Inflammatory macrophage treated with lipopolysaccharide for 1 hour (primary cell): ENCODE measurements at regions not wholly inside any gene's neighbourhood (a gene's known extent, or its start where the extent isn't known, plus 50 kb on each side); places are given as distances from the start of the nearest gene placed in this dataset.
"Not testable (repeated sequence)": the region's sequence is repeated elsewhere in the genome, so short reads cannot be mapped to it uniquely, and the experiment has no call there.

Source experiments
- DNase-seq, 2 donors: peaks; one replicate each; pipeline ENCODE4 v3.0.0-alpha.2; 2020 to 2022

DNA sequence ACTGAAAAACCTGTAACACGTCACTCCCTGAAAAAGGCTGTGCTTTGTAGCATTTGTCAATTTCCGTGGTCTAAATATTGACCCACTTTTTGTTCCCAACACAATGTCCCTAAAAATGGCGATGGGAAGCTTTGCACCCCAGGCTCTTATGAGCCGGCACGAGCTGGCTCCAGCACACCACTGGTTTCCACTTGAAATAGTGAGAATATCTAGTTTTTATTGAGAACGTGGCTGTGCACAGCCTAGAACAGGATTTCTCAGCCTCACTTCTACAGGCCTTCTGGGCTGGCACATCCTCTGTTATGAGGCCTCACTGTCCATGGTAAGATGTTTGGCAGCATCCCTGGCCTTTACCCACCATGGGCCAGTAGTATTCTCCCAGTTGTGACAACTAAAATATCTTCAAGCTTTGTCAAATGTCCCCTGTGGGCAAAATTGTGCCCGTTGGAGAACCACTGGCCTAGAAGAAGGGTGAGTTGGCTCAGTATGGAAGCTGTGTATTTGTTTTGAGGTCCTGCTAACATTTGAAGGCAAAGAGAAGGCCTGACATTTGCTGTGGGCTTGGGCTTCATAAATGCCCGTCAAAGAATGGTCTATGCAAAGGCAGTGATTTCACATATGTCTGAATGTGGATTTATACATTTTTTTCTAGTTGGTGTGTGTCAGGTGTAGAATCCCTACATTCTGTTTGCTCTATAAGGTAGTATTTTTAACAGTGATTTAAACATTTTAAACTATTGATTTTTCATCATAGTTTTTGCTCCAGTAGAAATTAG is 774.4 kb upstream of the TPTE start:
- not testable (repeated sequence) for DNase-seq

DNA sequence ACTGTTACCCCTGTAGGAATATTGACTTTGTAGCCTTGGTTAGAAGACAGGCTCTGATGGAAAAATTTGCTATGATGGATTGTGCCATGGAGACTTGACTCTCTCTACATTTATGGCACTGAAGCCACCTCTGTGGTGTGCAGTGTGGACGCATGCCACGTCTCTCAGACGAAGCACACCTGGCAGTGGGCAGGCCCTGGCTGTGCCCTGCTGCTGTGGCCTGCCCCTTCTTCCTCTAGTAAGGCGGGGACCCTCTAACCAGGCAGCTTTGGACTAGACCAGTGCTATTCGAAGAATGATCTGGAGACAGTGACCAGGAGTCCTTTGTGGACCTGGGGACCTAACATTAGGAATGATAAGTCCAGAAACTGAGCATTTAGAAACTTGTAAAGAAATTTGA is 773.5 kb upstream of the TPTE start:
- not testable (repeated sequence) for DNase-seq

DNA sequence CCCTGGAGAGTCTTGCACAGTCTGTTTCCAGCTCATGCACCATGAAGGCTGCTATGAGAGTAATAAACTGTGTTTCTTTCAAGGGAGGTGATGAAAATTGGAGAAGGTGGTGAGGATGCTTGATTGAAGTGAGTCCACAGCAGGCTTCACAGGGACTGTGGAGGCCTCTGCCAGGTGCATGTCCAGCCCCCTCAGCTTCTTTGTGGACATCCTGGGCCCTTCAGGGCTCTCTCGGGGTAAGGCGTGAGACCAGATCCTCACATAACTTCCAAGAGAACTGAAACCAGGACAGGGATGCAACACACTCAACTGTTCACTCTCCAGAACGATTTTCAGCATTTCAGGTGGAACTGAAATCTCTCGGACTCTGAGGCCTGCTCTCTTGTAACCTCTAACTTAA is 772.9 kb upstream of the TPTE start:
- not testable (repeated sequence) for DNase-seq

DNA sequence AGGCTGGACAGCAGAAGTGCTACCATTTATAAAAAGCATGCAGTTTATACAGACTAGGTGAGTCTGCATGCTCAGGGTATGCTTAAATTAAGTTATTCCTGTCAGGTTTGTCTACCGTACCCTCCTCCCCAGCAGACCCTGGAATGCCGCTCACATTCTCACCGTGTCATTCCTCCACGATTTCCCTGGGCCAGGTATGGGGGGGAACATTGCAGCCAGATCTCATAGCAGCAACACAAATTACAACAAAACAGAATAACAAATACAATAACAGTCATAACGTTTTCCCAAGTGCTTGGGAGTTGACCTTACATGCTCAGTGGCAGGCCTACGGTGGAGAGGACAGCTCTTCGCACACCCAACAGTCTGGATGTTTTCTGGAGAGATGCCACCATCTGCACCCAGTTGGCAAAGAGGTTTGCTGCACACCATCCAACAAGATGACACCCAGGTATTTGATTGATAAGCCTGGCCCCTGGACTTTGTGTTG is 771.6 kb upstream of the TPTE start:
- not testable (repeated sequence) for DNase-seq

DNA sequence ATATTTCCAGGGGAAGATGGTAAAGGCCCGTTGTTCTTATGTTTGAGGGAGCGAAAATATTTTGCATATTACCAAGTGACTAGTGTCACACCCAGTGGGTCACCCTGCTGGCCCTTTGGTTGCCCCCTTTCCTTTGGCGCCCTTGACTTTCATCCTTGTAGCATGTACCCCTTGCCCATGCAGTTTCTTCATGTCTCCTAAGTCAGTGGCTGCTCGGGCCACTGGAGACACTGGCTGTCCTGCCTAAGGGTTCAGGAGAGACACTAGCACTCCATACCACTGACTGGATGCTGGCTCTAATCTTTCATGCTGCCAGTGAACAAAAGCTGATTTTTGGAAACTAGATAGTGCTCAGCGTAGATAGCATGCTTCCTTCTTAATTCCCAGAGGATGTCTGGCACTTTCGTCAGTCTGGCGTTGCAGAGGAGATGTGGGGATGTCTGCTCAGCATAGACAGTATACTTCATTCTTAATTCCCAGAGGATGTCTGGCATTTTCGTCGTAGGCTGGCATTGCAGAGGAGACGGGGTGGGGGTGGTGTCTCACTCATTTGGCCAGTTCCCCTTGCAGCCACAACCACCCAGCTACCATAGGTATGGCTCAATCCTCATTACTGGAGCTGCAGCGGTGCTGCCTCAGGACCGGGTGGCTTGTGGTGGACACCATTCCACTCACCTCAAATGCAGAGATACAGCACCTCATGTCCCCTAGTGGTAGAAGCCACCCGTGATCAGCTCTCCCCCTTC is 770.9 kb upstream of the TPTE start:
- DNase-seq = no peak

DNA sequence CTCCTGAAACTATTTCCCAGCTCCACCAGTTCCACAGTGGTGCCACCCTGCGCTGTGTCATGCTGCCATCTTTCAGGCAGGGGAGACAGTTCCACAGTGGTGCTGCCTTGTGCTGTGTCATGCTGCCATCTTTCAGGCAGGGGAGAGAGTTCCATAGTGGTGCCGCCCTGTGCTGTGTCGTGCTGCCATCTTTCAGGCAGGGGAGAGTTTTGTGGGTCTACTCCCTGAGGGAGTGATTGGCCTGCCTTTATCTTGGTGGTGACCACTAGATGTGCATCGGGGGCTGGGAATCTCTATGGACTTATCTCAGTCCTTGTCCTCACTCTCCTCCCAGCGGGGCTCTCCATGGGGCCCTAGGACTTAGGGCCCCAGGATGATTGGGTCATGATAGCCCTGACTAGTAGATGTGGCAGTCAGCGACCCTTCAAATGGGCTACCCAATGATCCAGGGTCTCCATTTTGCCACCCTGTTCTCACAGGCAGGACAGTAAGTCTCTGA is 770.2 kb upstream of the TPTE start:
- not testable (repeated sequence) for DNase-seq

DNA sequence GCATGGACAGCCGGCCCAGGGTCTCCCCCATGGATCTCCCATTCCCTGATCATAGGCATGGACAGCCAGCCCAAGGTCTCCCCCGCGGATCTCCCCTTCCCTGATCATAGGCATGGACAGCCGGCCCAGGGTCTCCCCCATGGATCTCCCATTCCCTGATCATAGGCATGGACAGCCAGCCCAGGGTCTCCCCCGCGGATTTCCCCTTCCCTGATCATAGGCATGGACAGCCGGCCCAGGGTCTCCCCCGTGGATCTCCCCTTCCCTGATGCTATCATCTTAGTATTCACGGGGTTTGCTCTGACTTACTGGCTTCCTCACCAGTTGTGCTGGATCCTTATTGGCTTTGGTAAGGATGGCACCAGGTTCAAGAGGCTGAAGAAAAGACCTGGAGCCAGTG is 769.4 kb upstream of the TPTE start:
- DNase-seq = not testable (repeated sequence)

DNA sequence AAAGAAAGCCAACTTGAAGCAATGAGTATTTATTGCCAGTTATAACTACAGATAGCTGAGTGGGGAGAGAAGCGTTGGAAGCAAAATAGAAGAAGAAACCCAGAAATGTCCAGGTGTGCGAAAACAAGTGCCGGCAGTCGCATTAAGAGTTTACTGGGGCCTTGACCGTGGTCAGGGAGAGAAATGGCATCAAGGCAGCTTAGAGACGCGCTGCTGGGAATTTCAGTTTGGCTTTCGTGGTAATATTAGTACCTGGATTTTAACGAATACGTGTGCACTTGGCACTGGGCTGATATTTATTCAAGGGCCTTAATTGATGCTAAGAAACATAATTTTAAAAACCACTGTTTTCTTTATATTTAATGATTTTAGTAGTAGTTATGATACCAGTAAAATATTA is 767.9 kb upstream of the TPTE start:
- not testable (repeated sequence) for DNase-seq

DNA sequence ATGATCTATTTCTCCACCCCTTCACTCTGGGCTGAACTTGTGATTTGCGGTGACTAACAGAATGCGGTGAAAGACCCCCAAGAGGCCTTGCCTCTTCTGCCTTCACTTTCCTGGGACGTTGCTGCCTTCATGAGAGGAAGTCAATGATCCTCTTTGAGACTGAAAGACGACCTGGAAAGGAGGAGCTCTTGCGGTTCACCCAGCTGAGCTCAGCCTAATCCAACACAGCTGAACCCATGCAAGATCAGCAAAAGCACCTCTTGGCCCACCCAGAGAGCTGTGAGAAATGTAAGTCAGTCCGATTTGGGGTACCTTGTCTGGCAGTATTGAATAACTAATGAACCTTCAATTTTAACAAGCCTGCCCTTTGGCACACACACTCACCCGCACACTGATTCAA is 767.4 kb upstream of the TPTE start:
- DNase-seq = no peak

DNA sequence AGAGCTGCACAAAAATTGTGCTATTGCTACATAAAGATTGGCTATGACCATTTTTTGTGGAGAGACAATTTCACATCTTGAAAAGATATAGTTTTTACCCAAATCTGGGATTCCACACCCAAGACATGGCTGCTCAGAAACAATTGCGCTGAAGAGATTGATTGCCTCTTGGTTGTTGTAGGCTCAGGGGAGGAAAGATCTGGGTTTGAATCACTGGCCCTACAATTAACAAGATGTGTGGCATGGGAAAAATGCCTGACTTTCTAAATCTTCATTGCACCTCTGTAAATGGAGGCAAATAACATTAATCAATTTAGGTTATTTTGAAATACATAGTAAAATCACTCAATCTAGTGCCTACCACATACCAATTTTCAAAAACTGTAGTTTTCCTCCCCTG is 766.9 kb upstream of the TPTE start:
- DNase-seq = not testable (repeated sequence)

DNA sequence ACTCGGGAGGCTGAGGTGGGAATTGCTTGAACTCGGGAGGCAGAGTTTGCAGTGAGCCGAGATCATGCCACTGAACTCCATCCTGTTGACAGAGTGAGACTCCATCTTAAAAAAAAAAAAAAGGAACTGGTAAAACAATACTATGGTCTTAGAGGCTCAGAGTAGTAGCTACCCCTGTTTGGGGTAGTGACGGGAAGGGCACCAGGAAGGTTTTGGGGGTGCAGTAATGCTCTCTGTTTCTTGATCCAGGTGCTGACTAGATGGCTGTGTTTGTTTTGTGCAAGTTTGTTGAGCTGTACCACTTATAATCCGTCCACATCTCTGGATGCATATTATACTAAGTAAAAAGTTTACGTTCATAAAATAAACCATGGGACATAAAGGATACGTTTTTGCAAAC is 765.8 kb upstream of the TPTE start:
- DNase-seq = no peak

DNA sequence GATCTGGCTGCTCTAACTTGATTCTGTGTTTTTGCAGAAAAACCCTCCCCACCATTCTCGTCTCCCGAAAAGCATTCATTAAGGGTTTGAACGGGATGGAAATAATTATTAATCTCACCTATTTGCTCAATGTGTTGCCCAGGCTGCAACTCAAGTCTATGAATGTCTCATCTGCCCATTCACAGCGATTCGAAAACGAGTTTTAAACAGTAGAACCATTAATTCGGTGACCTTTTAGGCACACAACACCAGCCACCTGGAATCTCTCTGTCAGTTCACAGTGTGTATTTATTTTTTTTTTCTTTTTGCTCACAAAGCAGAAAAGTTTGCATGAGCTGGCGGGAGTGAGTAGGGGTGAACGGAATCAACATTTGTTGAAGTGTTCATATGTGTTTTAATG is 764.7 kb upstream of the TPTE start:
- no peak for DNase-seq

DNA sequence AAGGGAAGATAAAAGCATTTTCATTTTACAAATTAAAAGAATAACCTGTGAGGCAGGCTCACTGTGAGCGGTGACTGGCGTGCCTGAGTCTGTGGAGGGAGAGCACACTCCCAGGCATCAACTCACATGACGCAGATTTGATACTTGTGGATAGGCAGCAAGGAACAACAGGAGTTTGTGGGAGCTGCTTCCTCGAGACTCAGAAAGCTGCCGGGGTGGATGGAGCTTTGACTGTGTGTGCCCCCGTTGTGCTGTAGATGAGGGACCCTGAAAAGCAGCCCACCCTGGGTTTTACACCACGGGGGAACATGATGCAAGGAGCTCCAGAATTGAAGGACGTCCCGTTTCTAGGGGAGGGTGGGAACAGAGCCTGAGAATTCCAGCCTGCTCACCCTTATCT is 764.3 kb upstream of the TPTE start:
- not testable (repeated sequence) for DNase-seq

DNA sequence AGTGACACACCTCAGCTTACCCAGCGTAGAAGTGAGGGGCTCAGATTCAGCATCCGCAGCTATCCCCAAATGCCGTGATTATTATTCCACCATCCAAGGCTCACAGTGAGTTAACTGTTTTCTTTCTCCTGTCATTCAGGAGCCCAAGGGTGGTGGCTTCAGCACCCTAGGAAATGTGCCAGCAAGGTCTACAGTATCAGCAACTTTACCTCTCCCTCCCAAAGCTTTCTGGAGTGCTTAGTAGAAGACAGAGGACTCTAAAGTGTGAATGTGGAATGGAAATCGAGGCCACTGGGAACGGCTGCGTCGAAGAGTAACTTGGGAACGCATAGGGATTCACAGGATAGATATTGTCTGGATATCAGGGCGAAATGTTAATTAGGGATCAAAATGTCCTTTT is 763.8 kb upstream of the TPTE start:
- DNase-seq = not testable (repeated sequence)

DNA sequence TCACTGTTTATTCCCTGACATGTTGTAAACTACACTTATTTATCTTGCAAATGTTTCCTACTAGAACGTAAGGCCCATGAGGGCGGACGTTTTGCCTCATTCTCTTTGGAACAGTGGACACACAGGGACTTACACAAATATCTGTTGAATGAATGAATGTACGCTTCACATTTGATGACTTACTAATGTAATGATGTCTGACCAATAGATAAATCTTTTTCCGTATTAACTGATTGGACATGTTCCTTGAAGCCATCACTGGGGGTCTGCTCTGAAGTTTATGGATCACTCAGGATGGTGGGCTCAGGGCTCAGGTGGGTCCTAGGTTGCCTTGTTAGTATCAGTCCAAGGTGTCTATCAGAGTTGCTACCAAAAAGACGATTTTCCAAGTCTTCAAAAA is 763.2 kb upstream of the TPTE start:
- no peak for DNase-seq

DNA sequence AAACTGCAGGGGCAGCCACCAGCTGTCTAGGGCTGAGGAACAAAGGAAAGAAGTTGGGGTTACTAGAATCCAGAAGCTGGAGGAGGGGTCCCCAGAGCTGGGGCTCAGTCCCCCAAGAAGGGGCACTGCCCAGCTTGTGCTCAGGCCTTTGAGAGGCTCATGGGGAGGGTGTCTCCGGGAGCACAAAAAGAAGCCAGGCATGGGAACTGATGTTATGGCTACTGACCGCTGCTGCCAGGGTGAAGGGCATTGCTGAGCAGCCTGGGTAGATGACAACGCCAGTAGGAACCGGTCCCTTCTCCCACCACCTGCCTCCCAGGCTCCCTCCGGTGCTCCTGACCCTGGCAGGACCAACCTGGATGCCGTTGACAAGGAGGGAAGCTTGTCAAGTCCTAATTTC is 762.5 kb upstream of the TPTE start:
- no peak for DNase-seq

DNA sequence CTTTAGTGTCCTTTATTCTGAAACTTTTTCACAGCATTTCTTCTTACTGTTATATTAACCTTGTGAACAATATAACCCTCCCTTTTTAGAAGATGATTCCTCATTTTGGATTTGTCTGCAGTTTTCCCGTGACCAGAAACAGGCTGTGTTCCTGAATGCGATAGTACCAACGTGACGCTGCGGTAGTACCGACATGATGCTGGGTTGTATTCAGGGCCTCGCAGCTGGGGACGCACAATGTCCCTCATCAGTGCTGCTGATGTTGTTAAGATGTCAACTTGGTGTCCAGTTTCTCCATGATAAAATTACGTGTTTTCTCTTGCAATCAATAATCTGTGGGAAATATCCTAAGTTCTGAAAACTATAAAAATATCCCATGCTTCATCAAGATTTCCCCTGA is 761.4 kb upstream of the TPTE start:
- DNase-seq = no peak

DNA sequence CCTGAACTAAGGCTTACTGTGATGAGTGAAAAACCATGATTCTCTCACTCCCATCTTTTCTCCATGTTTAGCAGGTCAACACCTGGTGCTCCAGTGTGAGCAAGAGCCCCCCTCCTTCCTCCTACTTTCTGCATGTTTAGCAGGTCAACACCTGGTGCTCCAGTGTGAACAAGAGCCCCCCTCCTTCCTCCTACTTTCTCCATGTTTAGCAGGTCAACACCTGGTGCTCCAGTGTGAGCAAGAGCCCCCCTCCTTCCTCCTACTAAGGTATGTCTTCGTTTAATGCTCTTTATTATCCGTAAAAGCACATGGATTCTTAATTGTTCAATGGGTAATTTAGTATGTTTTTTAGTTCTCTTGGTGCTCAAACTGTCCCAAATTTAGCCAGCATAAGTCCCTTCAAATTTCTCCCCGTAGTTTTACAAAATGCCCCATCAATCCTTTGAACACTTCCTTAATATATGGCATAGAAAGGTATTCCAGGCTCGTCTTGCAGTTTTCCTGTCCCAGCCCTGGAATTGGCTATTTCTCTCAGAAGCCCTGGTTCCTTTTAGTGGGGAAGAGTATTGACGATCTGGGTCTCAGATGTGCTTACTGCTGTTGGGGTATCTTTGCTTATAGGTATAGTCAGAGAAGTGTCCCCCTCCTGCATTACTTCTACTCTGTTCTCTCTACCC is 760.8 kb upstream of the TPTE start:
- DNase-seq = no peak

DNA sequence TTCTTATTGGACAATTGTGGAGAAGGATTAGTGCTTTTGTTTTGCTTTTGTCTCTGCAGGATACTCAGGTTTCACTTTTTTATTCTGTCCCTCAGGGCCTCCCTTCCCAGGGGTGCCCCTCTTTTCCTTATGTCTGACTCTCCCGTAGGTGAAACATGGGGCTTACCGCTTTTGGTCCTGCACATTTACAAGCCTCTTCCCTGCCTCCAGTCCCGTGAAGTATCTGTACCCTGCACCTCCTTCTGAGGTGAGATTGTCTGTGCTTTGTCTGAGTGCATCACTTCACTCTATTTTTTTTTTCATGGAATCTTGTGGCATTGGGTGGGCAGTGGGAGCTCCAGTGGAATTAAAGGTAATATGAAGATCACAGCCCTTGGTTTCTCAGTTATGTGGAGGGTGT is 758.1 kb upstream of the TPTE start:
- no peak for DNase-seq

DNA sequence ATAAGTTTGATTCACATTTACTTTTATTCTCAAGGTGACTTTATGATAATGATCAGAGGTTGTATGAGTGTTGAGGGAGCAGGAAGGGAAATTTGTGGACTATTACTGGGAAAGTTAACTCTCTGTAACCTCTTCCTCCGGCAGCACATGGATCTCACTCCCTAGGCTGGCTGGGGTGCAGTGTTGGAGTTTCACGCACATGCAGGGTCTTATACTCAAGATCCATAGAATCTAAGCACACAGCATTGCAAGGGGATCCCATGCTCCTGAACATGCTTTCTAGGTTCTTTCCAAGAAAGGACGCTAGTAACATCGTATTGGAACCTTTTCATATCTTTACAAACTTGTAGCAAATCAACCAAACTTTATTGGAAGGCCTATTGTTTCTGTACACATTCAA is 757.6 kb upstream of the TPTE start:
- DNase-seq = no peak

DNA sequence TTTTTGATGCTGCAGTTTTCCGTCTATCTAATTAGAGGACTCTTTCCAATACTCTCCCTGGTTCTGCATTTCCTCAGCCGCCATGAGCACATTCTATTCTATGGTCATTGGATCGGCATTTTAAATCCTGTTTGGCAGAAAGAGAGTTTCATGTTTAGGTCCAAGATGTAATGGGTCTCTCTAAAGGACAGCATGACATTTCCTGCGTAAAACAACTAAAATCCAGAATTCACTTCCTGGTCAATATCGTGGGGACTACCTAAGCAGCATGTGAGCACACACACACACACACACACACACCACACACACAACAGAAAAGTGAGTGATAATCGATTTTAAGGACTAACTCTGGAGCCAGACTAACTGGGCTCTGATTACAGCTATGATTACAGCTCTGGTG is 757.1 kb upstream of the TPTE start:
- not testable (repeated sequence) for DNase-seq

DNA sequence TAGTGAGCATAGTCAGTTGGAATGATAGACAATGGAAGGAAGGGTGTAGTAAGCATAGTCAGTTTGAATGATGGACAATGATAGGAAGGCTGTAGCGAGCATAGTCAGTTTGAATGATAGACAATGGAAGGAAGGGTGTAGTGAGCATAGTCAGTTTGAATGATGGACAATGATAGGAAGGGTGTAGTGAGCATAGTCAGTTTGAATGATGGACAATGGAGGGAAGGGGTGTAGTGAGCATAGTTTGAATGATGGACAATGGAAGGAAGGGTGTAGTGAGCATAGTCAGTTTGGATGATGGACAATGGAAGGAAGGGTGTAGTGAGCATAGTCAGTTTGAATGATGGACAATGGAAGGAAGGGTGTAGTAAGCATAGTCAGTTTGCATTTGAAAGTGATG is 755.8 kb upstream of the TPTE start:
- DNase-seq = not testable (repeated sequence)

DNA sequence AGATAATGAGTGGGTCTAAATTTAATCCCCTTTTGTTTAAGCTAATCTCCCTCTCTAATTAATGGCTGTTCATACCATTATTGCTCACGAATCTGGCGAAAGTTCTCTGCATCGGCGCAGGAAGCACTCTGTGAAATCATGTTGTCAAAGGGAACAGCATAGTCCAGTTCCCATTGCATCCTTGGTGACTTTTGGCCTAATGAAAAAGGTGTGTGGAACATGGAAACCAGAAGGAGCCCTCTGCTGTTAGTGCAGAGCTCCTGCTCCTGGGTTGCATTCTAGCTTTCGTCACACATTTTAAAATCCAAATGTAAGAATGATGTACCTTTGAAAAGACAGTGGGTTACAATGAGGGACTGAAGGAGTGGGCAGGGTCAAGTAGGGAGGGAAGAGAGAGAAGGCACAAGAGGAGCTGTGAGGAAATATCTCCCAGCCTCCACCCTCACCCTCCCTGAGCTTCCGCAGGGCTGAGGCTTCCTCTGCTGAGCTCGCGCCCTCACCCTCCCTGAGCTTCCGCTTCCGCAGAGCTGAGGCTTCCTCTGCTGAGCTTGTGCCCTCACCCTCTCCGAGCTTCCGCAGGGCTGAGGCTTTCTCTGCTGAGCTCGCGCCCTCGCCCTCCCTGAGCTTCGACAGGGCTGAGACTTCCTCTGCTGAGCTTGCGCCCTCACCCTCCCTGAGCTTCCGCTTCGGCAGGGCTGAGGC is 754.3 kb upstream of the TPTE start:
- DNase-seq = not testable (repeated sequence)
